COR-L47 (cell line): ENCODE measurements at regions not wholly inside any gene's neighbourhood (a gene's known extent, or its start where the extent isn't known, plus 50 kb on each side); places are given as distances from the start of the nearest gene placed in this dataset.
"Not testable (repeated sequence)": the region's sequence is repeated elsewhere in the genome, so short reads cannot be mapped to it uniquely, and the experiment has no call there.

Experiments used
- DNase-seq: peaks from one replicate; lab custom pipeline; 2025; lab: John Stamatoyannopoulos, UW

DNA sequence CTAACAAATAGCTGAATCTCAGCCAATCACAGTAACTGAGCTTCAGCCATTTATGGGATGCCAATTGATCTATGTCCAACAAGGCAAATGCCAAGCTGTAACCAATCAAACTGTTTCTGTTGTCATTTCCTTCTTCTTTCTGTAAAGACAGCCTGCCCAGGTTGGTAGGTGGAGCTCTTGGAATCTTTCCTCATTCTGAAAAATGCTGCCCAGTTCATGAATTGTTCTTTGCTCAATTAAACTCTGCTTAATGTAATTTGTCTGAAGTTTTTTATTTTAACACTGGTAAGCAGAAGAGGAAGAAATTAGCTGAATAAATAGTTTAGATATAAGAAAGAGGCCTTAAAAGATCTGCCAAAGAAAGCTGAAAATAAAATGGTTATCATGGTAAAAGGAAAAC is 1235.6 kb downstream of the EFNA5 start:
- no peak for DNase-seq

DNA sequence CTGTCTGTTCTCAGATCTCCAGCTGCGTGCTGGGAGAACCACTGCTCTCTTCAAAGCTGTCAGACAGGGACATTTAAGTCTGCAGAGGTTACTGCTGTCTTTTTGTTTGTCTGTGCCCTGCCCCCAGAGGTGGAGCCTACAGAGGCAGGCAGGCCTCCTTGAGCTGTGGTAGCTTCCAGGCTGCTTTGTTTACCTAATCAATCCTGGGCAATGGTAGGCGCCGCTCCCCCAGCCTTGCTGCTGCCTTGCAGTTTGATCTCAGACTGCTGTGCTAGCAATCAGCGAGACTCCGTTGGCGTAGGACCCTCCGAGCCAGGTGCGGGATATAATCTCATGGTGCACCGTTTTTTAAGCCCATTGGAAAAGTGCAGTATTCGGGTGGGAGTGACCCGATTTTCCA is 1240.0 kb downstream of the EFNA5 start:
- not testable (repeated sequence) for DNase-seq

DNA sequence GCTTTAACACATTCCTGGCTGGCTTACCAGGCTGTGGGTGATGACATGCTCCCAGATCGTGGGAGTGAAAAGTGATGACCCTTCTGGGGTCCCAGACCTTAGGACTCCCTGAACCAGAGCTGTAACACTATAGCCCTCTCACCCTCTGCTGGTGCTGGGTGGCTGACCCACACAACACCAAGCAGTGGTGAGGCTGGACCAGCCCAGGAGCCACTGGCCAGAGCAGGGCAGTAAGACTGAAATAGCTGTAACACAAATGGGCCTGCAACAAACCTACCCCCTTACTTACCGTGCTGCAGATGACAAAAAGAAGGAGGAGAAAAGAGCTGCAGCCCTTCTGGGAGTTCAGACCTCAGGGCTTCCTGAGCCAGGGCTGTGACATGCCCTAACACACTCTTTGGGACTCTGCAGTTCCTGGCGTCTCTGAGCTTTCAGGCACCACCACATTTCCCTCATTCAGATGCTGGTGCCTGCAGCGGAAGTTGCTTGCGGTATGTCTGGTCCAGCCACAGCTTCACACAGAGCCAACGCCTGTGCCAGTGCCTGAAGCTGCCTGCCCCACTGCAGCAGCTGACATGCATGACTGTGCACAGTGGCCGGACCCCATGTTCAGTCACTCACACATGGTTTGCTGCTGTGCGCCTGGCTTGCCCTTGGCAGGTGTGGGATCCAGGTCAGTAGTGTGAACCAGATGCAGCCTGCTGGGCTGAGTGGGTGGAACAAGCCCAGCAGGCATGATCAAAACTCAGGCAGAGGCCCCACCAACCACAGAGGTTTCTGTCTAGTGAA is 1247.4 kb downstream of the EFNA5 start:
- no peak for DNase-seq

DNA sequence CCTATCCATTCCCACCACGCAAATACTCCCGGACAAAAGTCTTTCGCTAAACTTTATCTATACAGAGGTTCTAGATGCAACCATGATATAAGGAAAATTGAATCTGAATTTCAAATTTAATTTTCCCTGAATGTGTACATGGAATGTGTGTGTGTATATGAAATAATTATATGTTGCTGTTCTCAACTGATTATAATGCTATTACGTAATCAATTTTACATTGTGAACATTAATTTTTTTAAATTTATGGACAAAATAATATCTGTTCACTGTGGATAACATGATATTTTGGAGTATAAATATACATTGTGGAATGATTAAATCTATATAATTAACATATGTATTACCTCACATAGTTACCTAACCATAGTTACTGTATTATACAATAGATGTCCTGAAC is 1250.6 kb downstream of the EFNA5 start:
- DNase-seq: no peak

DNA sequence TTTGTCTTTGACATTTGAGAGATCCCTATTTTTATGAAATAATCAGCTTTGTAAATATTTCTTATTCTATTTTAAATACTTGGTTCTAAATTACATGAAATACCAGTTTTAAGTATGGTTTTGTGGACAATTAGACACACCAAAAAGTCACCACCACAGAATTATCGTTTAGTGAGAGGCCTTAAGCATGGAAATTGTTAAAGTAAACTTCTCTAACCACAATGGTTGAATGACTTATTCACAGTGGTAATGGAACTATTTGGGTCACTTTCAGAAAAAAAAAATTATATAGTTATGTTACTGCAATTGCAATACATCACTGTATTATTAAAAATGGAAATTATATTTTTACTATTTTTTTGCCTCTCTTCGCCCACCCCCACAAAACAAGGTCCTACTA is 1252.5 kb downstream of the EFNA5 start:
- DNase-seq: no peak

DNA sequence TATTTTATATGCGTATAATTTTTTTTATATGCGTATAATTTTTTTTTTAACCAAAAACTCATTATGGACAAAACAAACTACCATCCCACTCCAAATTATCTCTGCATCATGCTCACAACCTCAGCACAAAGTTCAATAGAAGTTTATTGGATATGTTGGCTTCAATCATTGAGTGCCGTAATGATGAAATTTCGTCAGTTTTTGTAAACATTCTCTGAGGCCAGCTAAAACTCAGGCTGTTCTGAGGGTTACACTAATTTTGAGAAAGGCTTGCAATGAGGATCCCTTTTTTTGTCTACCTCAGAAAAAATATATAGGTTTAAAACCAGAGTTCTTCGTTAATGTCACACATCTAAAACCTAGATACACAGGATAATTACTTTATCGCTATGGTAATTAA is 1253.2 kb downstream of the EFNA5 start:
- DNase-seq: no peak

DNA sequence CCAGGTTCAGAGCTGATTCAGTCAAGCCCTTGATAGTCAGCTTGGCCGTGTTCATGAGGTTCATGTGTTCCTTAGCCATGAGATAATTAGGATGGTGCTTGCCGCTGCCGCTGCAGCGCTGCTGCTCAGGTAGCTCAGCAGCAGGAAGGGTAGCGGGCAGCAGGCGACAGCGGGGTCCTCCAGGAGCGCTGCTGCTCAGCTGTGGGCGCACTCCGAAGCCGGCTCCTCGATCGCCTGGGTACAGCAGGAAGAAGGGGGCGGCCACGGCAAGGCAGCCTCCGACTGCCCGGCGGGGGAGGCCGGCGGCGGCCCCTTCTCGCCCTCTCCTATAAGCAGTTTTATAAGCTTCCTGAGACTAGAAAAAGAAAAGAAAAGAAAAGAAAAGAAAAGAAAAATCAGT is 1253.6 kb downstream of the EFNA5 start:
- no peak for DNase-seq

DNA sequence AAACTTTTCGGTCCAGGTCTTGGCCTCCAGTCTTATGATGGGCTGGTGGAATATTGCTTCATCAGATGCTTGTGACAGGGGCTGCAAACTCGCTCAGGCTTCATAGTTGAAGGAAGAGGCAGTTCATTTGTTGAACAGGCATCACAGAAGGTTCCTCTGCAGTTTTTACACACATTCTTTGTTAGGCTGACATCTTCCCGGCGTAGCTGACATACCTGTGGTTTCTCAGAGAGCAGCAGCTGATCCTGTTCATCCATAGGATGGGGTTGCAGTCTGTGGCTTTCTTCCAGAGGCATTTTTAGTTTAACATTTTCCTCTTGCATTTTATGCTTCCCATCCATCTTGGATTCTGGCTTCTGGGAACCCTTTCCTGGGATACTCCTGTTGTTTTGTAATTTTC is 1255.2 kb downstream of the EFNA5 start:
- no peak for DNase-seq

DNA sequence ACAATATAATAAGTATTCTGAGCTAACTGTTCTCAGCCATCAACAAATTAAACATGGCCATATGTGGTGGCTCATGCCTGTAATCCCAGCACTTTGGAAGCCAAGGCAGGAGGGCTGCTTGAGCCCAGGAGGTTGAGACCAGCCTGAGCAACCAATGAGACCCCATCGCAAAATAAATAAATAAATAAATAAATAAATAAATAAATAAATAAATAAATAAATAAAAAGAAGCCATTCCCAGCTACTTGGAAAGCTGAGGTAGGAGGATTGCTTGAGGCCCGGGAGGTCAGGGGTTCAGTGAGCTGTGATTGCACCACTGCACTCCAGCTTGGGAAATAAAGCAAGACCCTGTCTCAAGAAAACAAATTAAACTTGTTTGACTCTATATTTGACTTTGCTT is 1256.4 kb downstream of the EFNA5 start:
- no peak for DNase-seq

DNA sequence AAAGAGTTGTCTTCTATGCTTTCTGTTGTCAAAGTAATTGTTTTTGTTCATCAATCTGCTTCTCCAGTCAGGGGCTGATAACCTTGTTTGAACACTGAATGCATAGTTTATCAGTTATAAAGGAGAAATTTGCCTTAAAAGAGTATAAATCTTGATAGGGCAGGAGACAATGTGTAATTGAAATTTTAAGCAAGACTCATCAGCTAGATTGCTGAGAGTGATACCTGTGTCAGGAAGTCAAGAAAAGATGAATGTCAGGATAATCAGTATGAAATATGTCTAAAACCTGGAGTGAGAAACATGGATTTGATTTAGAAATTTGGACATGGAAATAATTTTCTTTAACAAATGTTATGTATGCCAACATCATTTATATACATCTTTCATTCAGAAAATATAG is 1258.1 kb downstream of the EFNA5 start:
- DNase-seq: no peak

DNA sequence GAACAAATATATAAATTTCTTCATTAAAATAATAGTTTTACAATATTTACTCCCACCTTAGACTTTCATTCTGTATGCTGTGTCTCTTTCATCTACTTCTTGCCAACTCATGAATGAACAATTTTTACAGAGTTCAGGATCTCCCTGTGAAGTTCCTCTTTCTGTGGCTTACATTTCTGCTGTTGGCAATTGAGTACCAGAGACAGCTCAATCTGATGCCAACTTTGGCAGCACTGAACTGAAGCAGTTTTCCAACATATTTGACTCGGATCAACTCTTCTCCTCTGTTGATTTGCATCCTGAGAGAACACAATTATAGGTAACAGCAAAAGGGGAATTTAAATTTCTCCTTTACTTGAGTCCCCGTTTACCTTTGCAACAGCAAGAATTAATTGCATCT is 1262.2 kb downstream of the EFNA5 start:
- DNase-seq: no peak

DNA sequence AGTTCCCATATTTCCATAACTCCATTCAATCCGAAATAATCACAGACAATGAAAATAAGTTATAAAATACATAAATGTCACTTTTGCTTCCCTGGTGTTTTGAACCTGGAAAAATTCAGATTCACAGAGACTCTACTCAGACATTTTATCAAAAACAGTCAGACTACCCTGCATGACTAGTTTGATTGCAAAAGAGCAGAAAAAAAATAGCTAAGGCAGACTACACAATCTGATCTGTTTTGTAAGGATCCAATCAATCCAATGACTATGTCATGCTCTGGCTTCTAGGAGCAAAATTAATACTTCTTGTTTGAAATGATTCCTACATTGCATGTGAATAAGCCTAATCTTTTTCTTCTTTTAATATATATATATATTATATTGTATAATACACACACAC is 1262.6 kb downstream of the EFNA5 start:
- no peak for DNase-seq

DNA sequence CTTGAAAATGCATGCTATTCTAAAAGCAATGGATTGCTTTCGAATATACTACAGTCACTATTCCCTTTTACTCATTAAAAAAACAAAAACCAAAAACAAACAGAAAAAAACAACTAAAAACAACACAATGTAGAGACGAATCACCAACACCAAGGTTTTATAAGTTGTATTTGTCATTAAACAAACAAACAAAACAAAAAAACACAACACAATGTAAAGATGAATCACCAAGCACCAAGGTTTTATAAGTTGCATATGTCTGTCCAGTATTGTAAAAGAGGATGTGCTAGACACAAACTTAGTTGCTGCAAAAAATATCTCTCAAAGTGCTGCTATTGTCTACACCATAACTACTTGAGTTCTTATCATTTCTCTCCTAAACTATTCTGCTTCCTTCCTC is 1269.2 kb downstream of the EFNA5 start:
- no peak for DNase-seq

DNA sequence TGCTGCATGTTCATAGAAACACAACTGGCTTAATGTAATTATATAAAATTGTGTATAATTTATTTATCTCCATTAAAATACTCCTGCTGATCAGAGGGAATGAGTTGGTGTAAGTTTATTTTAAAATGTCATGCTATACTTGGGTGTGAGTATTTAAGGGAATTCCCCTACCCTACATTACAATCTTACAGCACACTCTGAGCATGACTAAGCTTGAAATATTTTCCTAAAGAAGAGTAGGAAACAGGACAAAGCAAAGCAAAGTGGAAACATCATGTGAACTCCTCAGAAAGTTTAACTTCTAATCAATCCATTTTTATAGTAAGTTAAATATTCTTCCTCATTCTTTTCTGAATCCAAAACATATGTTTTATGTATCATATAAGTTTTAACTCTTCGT is 1271.3 kb downstream of the EFNA5 start:
- no peak for DNase-seq

DNA sequence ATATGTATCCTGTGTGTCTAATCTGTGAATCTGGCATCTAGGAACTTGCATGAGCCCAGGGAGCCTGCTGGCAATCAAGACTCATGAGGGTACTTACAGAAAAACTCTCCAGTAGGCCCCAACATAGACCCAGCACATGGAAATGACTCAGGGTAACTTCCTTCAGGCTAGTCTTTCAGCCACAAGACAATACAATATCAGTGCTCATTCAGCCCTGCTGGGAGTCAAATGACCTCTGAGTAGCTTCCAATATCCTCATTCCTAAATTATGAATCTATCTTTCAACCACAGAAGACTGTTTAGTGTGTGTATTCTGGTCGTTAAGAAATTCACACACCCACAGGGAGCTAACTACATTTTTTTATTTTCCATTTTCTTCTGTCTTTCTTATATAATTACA is 1273.0 kb downstream of the EFNA5 start:
- no peak for DNase-seq

DNA sequence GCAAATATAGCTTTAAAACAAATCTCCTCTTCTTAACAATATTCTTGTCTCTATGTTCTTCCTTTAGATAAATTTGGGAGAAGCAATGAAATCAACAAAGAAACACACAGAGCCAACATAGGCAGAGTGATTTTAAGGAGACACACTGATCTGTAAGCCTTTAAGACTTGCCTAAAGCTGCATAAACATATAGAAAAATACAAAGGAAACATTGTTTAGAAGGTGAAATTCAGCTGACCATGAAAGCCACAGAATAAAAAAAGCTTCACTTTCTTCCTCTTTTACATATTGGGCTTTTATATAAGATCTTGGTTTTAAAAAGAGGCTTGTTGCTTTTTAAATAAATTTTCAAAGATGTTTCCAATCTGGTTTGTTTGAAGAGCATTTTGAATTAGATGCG is 1277.5 kb downstream of the EFNA5 start:
- no peak for DNase-seq

DNA sequence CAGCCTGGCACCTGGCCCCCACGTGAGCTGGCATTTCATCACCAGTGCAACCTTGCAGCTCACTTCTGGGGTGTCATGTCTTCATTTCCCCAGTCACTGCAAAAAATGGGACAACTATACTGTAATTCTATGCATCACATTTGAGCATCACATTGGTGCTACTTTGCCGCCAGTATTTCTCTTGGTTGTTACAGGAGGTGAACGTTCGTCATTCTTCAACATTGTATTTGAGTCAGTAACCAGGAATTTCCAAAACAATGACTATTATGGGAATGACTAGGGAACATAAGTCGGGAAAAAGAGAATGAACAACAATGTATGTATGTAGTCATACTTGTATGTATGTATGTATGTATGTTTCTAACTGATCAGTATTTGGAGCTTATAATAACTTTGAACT is 1278.0 kb downstream of the EFNA5 start:
- no peak for DNase-seq

DNA sequence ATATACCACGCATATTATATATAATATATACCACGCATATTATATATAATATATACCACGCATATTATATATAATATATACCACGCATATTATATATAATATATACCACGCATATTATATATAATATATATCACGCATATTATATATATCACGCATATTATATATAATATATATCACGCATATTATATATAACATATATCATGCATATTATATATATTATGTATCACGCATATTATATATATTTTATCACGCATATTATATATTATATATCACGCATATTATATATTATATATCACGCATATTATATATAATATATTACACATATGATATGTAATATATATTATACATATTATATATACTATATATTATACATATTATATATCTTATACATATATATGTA is 1283.0 kb downstream of the EFNA5 start:
- not testable (repeated sequence) for DNase-seq

DNA sequence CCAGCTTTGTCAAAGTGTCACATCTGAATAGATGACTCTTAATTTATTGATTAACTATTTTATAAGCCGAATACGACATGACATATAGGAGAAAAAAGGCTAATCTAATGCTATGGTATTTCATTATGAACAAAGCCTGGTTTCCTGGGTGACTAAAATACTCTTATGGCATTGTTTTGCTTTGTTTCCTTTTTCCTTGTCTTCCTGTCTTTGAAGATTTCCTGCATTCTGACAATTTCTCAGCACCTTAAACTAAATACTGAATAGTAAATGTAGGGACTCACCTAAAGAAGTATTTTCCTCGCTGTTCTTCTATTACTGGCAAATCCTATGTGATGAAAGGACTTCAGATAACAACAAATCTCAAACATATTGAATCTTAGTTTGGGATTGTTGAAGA is 1284.5 kb downstream of the EFNA5 start:
- no peak for DNase-seq

DNA sequence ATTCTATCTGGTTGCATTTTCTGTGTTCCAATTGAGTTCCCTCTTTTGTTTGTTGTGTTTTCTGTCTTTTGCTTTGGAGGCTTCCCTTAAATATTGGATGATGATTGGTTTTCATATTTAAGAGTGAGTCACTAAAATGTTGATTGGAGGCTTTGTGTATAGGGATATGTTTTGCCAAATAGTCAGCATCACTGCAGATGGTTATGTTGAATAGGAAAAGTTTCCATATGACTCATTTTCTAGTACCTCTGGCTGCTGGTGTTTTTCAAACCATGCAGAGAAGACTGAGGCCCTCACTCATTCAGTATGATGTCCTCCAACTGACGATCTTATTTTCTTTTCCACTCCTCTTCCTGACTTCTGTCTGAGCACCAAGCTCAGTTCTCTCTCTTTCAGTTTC is 1290.0 kb downstream of the EFNA5 start:
- no peak for DNase-seq

DNA sequence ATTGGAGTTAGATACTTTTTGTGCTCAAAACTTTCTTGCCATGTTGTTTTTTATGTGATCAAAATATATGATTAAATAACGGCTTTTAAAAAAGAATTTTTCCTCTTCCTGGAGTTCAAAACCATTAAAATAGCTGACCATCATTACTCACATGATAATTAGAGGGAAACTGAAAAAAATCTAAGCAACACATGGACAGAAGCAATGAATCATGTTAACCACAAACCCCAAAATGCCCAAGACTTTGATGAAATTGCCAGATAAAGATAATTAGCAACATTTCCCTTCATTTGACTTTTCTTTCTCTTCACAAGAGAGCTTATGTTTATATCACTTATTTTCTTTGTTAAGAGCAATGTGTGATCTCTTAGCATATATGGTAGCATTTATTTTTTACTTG is 1294.2 kb downstream of the EFNA5 start:
- DNase-seq: no peak

DNA sequence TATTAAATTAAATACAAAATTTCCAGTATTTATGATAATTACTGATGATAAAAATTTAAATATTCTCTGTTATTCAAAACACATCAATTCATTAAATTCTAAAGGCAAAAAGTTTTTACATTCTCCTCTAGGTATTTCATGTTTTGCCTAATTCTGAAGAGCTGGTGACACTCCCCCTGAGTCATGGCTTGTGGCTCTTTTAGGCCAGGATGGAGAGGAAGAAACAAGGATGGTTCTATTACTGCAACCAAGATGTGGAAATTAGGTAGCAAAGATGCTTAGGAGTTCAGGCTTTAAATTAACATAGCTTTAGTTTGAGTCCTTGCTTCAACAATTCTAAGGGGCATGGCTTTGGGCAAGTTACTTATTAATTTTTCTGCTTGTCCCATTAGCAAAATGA is 1295.8 kb downstream of the EFNA5 start:
- no peak for DNase-seq

DNA sequence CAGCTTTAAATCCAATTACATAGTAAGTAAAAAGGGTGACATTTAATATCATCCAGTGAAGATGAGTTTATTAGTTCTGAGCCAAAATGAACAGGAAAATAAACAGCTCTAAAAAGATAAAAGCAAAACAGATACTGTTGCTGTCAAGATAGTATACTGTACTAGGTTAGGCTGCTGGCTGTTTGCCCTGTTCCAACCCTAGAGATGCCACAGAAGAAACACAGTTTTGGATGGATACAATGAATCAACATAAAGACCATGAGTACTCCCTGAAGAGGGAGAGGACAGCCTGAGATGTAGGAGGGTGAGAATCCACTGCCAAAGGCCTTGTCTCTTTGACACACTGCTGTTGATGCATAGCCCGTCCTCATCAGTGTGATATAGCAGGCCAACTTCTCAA is 1302.7 kb downstream of the EFNA5 start:
- DNase-seq: no peak

DNA sequence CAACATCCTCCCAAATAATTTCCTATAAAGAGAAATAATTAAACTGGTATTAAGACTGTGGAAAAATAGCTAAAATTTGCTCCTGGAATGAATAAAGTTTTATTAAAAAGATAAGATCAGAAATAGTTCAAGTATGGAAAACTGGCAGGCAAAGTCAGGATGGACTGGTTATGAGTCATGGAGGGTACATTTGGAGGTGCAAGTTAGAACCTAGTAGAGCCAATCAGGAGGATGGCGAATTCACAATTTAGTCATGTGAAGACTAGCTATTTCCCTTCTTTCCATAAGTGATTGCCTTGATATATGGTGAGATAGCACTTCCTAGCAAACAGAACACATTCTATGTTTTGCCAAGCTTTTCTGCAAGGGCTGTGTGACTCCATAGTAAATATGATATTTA is 1303.5 kb downstream of the EFNA5 start:
- no peak for DNase-seq

DNA sequence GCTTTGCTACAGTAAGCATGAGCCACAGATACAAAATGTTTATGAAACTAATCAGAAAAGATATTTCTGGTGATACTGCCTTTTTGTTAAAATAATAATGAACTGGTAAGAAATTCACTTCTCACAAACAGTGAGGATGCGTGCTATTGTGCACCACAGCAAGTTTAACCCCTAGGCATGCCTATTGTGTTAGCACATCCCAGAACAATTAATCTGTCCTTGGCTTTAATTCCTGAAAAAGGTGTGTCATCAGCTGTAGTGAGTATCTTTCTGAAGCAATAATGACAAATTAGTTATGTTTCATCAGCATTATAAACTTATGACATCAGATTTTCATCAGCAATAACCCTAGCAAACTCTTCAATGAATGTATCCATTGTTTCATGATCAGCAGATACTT is 1307.2 kb downstream of the EFNA5 start:
- no peak for DNase-seq
